HFF-Myc (cell line): ENCODE measurements at regions not wholly inside any gene's neighbourhood (a gene's known extent, or its start where the extent isn't known, plus 50 kb on each side); places are given as distances from the start of the nearest gene placed in this dataset.

Experiments
- DNase-seq: peaks from one replicate; pipeline ENCODE4 v3.0.0-alpha.2; 2011; ENCODE audit warnings: low read depth; ENCODE audit errors: extremely low read depth
- H3K4me3 ChIP-seq: replicated peaks from 2 replicates; pipeline ENCODE4 v1.5.1; 2011; ENCODE audit warnings: low read depth, mild to moderate bottlenecking, control low read depth, low read length
- CTCF ChIP-seq: IDR thresholded peaks from 2 replicates; pipeline ENCODE4 v1.5.1; 2012; ENCODE audit warnings: mild to moderate bottlenecking, low read depth, low read length, control low read depth; ENCODE audit errors: missing control alignments

GRCh38 chr20:50381075-50381732 lies 129.0 kb upstream of the PTPN1 start:
- no peak overlapping the region for H3K4me3 ChIP-seq
- no peak for DNase-seq
- TF ChIP-seq CTCF, result no peak

GRCh38 chr20:50381771-50382593 lies 128.2 kb upstream of the PTPN1 start:
- no peak for TF ChIP-seq CTCF
- no peak for DNase-seq
- H3K4me3 ChIP-seq, result no peak overlapping the region

GRCh38 chr20:50385733-50386640 lies 124.2 kb upstream of the PTPN1 start:
- no peak for DNase-seq
- TF ChIP-seq CTCF, result no peak
- no peak overlapping the region for H3K4me3 ChIP-seq

GRCh38 chr20:50386641-50386960 lies 123.6 kb upstream of the PTPN1 start:
- H3K4me3 ChIP-seq, result no peak overlapping the region
- no peak for TF ChIP-seq CTCF
- no peak for DNase-seq

GRCh38 chr20:50387218-50387995 lies 122.8 kb upstream of the PTPN1 start:
- no peak overlapping the region for H3K4me3 ChIP-seq
- TF ChIP-seq CTCF, result no peak
- no peak for DNase-seq

- no peak overlapping the region for H3K4me3 ChIP-seq
- no peak for TF ChIP-seq CTCF
Observed at GRCh38 chr20:50387996-50388332, 122.2 kb upstream of the PTPN1 start.

More at GRCh38 chr20:50387996-50388332, 122.2 kb upstream of the PTPN1 start:
- no peak for DNase-seq
